BLaER1 (cell line): ENCODE measurements at regions not wholly inside any gene's neighbourhood (a gene's known extent, or its start where the extent isn't known, plus 50 kb on each side); places are given as distances from the start of the nearest gene placed in this dataset.
"Not testable (repeated sequence)": the region's sequence is repeated elsewhere in the genome, so short reads cannot be mapped to it uniquely, and the experiment has no call there.

Source experiments
- H3K27ac ChIP-seq: shearing (Covaris generic); formaldehyde crosslinking; 2 replicates; pipeline ENCODE4 v1.8.1; 2022
- H3K27me3 ChIP-seq: shearing (Covaris generic); formaldehyde crosslinking; 2 replicates; pipeline ENCODE4 v1.8.1; 2022
- H3K36me3 ChIP-seq: shearing (Covaris generic); formaldehyde crosslinking; 2 replicates; pipeline ENCODE4 v1.8.1; 2022
- H3K4me1 ChIP-seq: shearing (Covaris generic); formaldehyde crosslinking; 2 replicates; pipeline ENCODE4 v1.8.1; 2022
- H3K4me2 ChIP-seq: shearing (Covaris generic); formaldehyde crosslinking; 2 replicates; pipeline ENCODE4 v1.8.1; 2022
- H3K4me3 ChIP-seq: shearing (Covaris generic); formaldehyde crosslinking; 2 replicates; pipeline ENCODE4 v1.8.1; 2022
- H3K9ac ChIP-seq: shearing (Covaris generic); formaldehyde crosslinking; 2 replicates; pipeline ENCODE4 v1.8.1; 2022
- H3K9me3 ChIP-seq: shearing (Covaris generic); formaldehyde crosslinking; 2 replicates; pipeline ENCODE4 v1.8.1; 2022
- H4K20me1 ChIP-seq: shearing (Covaris generic); formaldehyde crosslinking; 2 replicates; pipeline ENCODE4 v1.8.1; 2022
- Cebpa-rat ChIP-seq: shearing (Covaris generic); IDR thresholded peaks from 2 replicates; pipeline ENCODE4 v1.8.1; 2022

DNA sequence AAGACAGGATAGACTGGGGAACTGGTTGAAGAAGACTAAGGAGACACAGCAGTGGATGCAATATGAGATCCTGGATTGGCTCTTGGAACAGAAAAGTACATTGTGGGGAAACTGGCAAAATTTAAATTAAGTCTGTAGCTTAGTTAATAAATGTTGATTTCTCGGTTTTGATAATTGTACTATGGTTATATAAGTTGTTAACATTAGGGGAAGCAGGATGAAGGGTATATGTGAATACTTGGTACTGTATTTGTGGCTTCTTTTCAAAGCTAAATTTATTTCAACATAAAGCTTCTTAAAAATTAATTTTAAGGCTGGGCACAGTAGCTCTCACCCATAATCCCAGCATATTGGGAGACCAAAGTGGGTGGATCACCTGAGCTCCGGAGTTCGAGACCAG lies 103.8 kb downstream of the TMEM17 start:
- no peak overlapping the region for H3K27ac ChIP-seq
- H3K9me3 ChIP-seq = no peaks in the 10 kb centered on the region
- no peak for TF ChIP-seq Cebpa-rat
- peaks cover 19% of the 10 kb centered on the region for H3K4me1 ChIP-seq
- no peaks in the 10 kb centered on the region for H3K36me3 ChIP-seq
- H4K20me1 ChIP-seq = no peaks in the 10 kb centered on the region
- H3K27me3 ChIP-seq = no peaks in the 10 kb centered on the region
- H3K4me2 ChIP-seq = no peak overlapping the region
- no peak overlapping the region for H3K4me3 ChIP-seq
- H3K9ac ChIP-seq = no peak overlapping the region

- Histone ChIP-seq H3K9me3 (no peaks in the 10 kb centered on the region), H3K4me1 (peaks cover 11% of the 10 kb centered on the region), H3K27me3 (no peaks in the 10 kb centered on the region), H4K20me1 (no peaks in the 10 kb centered on the region), H3K9ac (no peak overlapping the region), H3K36me3 (no peaks in the 10 kb centered on the region), H3K4me2 (peak overlapping the region; percentile 58), H3K4me3 (no peak overlapping the region), H3K27ac (no peak overlapping the region)
- no peak for TF ChIP-seq Cebpa-rat
These were observed 107.6 kb downstream of the TMEM17 start for GRCh38 chr2:62398356-62398755.

DNA sequence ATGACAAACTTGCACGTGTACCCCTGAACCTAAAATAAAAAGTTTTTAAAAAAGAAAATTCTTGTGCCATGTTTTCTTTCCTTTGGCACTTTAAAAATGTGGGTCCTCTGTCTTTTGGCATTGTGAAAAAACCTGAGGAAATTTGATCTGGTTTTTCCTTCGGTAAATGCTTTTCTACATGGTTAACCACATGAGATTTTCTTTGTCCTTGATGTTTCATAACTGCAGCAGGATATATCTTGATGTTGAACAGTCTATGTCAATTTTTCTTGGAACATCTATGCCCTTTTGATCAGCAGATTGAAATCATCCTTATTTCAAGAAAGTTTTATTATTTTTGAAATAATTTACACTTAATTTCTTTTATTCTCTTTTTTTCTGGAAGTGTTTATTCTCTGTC lies 109.1 kb downstream of the TMEM17 start:
- Histone ChIP-seq H4K20me1 (no peaks in the 10 kb centered on the region), H3K9ac (no peak overlapping the region), H3K4me3 (no peak overlapping the region), H3K27ac (no peak overlapping the region), H3K9me3 (no peaks in the 10 kb centered on the region), H3K27me3 (no peaks in the 10 kb centered on the region), H3K36me3 (no peaks in the 10 kb centered on the region), H3K4me2 (no peak overlapping the region), H3K4me1 (peaks cover 11% of the 10 kb centered on the region)
- TF ChIP-seq Cebpa-rat = no peak

DNA sequence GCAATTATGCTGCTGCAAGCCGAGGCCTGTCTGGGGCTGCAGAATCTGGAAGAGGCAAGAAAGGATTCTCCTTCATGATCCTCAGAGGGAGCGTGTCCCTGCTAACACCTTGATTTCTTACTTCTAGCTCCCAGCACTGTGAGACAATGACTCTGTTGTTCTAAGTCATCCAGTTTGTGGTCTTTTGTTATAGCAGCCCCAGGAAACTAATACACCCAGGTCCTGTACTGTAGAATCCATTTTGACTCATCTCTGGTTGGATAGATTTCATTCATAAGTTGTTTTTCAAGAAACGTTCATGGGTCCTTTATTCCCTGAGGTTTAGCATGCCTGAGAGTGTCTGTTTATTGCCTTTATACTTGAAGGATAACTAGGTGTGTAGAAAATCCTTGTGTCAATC lies 112.7 kb downstream of the TMEM17 start:
- TF ChIP-seq Cebpa-rat = no peak
- Histone ChIP-seq H3K36me3 (no peaks in the 10 kb centered on the region), H3K27me3 (no peaks in the 10 kb centered on the region), H3K4me2 (no peak overlapping the region), H3K27ac (no peak overlapping the region), H3K4me3 (no peak overlapping the region), H4K20me1 (no peaks in the 10 kb centered on the region), H3K4me1 (peaks cover 5% of the 10 kb centered on the region), H3K9ac (no peak overlapping the region), H3K9me3 (no peaks in the 10 kb centered on the region)

- peaks cover under 1% of the 10 kb centered on the region for H3K9me3 ChIP-seq
- TF ChIP-seq Cebpa-rat = no peak
- no peaks in the 10 kb centered on the region for H4K20me1 ChIP-seq
- H3K27ac ChIP-seq = no peak overlapping the region
- H3K36me3 ChIP-seq = no peaks in the 10 kb centered on the region
- no peak overlapping the region for H3K4me2 ChIP-seq
- H3K27me3 ChIP-seq = no peaks in the 10 kb centered on the region
- H3K4me3 ChIP-seq = no peak overlapping the region
- H3K9ac ChIP-seq = no peak overlapping the region
- no peaks in the 10 kb centered on the region for H3K4me1 ChIP-seq
These were observed 114.3 kb downstream of the TMEM17 start for GRCh38 chr2:62391696-62392095.

DNA sequence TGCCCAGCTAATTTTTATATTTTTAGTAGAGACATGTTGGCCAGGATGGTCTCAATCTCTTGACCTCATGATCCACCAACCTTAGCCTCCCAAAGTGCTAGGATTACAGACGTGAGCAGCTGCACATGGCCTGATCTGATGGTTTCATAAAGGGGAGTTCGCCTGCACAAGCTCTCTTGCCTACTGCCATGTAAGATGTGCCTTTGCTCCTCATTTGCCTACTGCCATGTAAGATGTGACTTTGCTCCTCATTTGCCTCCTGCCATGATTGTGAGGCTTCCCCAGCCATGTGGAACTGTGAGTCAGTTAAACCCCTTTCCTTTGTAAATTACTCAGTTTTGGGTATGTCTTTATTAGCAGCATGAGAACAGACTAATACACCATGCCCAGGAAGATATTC lies 119.6 kb downstream of the TMEM17 start:
- H3K4me1 ChIP-seq, H3K4me2 ChIP-seq: not testable (repeated sequence)

GRCh38 chr2:62383846-62384245 lies 122.1 kb downstream of the TMEM17 start:
- peaks cover 16% of the 10 kb centered on the region for H3K9me3 ChIP-seq
- no peak overlapping the region for H3K27ac ChIP-seq

More for the DNA sequence above, 119.6 kb downstream of the TMEM17 start:
- H3K9me3 ChIP-seq = peaks cover 16% of the 10 kb centered on the region
- not testable (repeated sequence) for H3K36me3 ChIP-seq, H3K9ac ChIP-seq, H3K27me3 ChIP-seq, H3K27ac ChIP-seq, H3K4me3 ChIP-seq, H4K20me1 ChIP-seq

DNA sequence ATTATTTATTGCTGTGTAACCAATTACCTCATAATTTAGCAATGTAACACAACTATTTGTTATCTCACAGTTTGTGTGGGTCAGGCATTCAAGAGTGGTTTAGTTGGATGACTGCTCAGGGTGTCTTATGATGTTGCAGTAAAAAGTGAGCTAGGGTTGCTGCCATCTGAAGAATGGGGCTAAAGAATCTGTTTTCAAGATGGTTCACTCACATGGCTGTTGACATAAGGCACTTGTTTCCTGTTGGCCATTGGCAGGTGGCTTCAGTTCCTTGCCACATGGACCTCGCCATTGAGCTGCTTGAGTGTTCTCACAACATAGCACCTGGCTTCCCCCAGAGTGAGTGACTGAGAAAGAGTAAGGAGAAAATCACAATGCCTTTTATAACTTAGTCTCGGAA lies 123.2 kb downstream of the TMEM17 start:
- Histone ChIP-seq H3K4me1 (peaks cover 9% of the 10 kb centered on the region; the same call in 1 of the 2 replicates), H3K4me3 (no peak overlapping the region), H3K9me3 (peaks cover 16% of the 10 kb centered on the region), H3K4me2 (no peak overlapping the region), H3K27me3 (no peaks in the 10 kb centered on the region), H3K36me3 (no peaks in the 10 kb centered on the region), H4K20me1 (no peaks in the 10 kb centered on the region), H3K27ac (no peak overlapping the region), H3K9ac (no peak overlapping the region)
- no peak for TF ChIP-seq Cebpa-rat

More at GRCh38 chr2:62383846-62384245, 122.1 kb downstream of the TMEM17 start:
- TF ChIP-seq Cebpa-rat = no peak
- no peaks in the 10 kb centered on the region for H3K27me3 ChIP-seq
- no peak overlapping the region for H3K4me2 ChIP-seq
- no peaks in the 10 kb centered on the region for H4K20me1 ChIP-seq
- no peaks in the 10 kb centered on the region for H3K36me3 ChIP-seq
- no peak overlapping the region for H3K9ac ChIP-seq
- peaks cover 9% of the 10 kb centered on the region; the same call in 1 of the 2 replicates for H3K4me1 ChIP-seq
- H3K4me3 ChIP-seq = no peak overlapping the region

DNA sequence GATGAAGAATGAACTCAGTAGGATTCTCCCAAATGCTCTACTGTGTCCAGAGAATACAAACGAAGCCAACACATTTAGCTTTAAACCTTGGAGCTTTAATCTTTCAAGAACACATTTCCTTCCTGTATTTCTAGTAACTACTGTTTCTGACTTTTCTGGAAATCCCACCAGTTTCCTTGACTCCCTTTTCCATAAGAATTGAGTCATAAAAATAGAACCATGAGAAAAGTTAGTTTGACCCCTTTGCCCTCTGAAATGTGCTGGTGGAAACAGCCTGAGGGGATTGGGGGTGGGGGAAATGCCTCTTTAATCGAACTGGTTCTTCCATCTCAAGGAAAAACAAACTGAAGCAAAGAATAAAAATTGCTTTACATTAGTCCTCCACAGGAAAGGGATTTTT lies 123.9 kb downstream of the TMEM17 start:
- no peaks in the 10 kb centered on the region for H3K36me3 ChIP-seq
- H3K9me3 ChIP-seq = peaks cover 16% of the 10 kb centered on the region
- no peak overlapping the region for H3K4me2 ChIP-seq

GRCh38 chr2:62381656-62382055 lies 124.3 kb downstream of the TMEM17 start:
- Histone ChIP-seq H3K4me1 (peaks cover 9% of the 10 kb centered on the region; the same call in 1 of the 2 replicates), H3K27ac (no peak overlapping the region), H3K27me3 (no peaks in the 10 kb centered on the region), H4K20me1 (no peaks in the 10 kb centered on the region), H3K4me3 (no peak overlapping the region), H3K36me3 (no peaks in the 10 kb centered on the region), H3K4me2 (no peak overlapping the region), H3K9ac (no peak overlapping the region), H3K9me3 (peaks cover 15% of the 10 kb centered on the region)
- no peak for TF ChIP-seq Cebpa-rat

More for the DNA sequence above, 123.9 kb downstream of the TMEM17 start:
- Histone ChIP-seq H3K4me1 (peaks cover 9% of the 10 kb centered on the region; the same call in 1 of the 2 replicates), H3K9ac (no peak overlapping the region), H3K4me3 (no peak overlapping the region), H3K27me3 (no peaks in the 10 kb centered on the region), H4K20me1 (no peaks in the 10 kb centered on the region), H3K27ac (no peak overlapping the region)
- no peak for TF ChIP-seq Cebpa-rat

DNA sequence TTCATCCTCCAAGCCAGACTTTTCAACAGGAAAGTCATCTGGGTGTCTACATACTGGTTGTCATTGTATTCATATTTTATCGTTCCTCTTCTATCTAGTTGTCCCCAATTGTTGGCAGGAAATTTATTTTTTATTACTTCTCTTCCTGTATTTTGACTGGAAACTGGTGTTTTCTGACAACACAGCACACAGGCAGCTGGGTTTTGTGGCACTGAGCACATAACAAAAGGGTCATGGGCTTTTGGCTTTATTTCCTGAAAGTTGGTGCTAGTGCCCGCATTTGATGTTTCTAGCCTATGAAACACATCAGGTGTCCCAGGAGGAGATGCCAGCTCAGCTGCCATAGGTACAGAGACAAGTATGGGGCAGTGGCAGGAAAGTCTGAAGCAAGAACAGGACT lies 126.4 kb downstream of the TMEM17 start:
- H3K9ac ChIP-seq = no peak overlapping the region
- no peak overlapping the region for H3K4me3 ChIP-seq
- H3K4me1 ChIP-seq = peaks cover 9% of the 10 kb centered on the region; the same call in 1 of the 2 replicates
- H3K27me3 ChIP-seq = no peaks in the 10 kb centered on the region
- no peak for TF ChIP-seq Cebpa-rat
- no peaks in the 10 kb centered on the region for H3K36me3 ChIP-seq
- H3K4me2 ChIP-seq = peak overlapping the region; percentile 21; the same call in 1 of the 2 replicates
- H4K20me1 ChIP-seq = no peaks in the 10 kb centered on the region
- no peak overlapping the region for H3K27ac ChIP-seq
- H3K9me3 ChIP-seq = no peaks in the 10 kb centered on the region
